ENCODE measurements at regions not wholly inside any gene's neighbourhood (a gene's known extent, or its start where the extent isn't known, plus 50 kb on each side); places are given as distances from the start of the nearest gene placed in this dataset.

DNA sequence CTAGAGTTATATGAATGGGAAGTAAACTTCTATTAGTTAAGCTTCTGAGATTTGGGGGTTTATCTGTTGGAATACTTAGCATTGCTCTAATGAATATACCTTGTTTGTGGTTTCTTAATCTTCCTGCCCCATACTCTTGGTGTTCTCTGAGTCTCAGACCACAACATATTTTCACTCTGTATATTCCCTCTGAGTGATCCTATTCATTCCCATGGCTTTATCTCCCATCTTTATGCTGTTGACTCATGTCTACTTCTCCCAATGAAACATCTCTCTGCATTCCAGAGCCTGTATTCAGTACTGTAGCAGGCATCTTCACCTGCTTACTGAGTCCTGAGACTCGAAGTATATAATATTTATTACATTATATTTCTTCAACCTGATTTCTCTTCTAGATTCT is 283.7 kb upstream of the MAP3K7 start (continued):
- no peak for TF ChIP-seq RFX5 (IDR thresholded peaks at IDR 0.05; ENCODE audit: borderline replicate concordance, low read depth, low read length)
- TF ChIP-seq CHD1 (IDR thresholded peaks at IDR 0.05; ENCODE audit: low read depth, low read length) = no peak
- TF ChIP-seq, protein P1, sequence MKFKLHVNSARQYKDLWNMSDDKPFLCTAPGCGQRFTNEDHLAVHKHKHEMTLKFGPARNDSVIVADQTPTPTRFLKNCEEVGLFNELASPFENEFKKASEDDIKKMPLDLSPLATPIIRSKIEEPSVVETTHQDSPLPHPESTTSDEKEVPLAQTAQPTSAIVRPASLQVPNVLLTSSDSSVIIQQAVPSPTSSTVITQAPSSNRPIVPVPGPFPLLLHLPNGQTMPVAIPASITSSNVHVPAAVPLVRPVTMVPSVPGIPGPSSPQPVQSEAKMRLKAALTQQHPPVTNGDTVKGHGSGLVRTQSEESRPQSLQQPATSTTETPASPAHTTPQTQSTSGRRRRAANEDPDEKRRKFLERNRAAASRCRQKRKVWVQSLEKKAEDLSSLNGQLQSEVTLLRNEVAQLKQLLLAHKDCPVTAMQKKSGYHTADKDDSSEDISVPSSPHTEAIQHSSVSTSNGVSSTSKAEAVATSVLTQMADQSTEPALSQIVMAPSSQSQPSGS (IDR thresholded peaks at IDR 0.05; ENCODE audit: low read length) = no peak
- TF ChIP-seq KDM5A (IDR thresholded peaks at IDR 0.05; ENCODE audit: low read length) = no peak
- TF ChIP-seq SP4 (IDR thresholded peaks at IDR 0.05; ENCODE audit: low read length) = no peak
- no peak for TF ChIP-seq RAD21 (IDR thresholded peaks at IDR 0.05 in 1 of 2, conservative IDR thresholded peaks at IDR 0.05 in 1 of 2; ENCODE audit: low read depth in 2 of 2, low read length in 2 of 2)
- TF ChIP-seq SRF (IDR thresholded peaks at IDR 0.05; ENCODE audit: low read depth, low read length) = no peak

Data from H1 (cell line).